Type B pancreatic cell (in vitro differentiated cells): ENCODE measurements at regions not wholly inside any gene's neighbourhood (a gene's known extent, or its start where the extent isn't known, plus 50 kb on each side); places are given as distances from the start of the nearest gene placed in this dataset.
A peak's percentile ranks its signal among the peaks of the same experiment; 100 is the strongest.

ENCODE experiments used
- DNase-seq: peaks from one replicate; pipeline ENCODE4 v3.0.0; 2021; ENCODE audit warnings: mixed read lengths; ENCODE audit not compliant: unreplicated experiment; ENCODE audit errors: extremely low spot score
- H3K27ac Mint-ChIP-seq: 2 replicates; pipeline ENCODE4 v1.8.0; 2021; ENCODE audit warnings: mild to moderate bottlenecking, mixed read lengths
- H3K27me3 Mint-ChIP-seq: 2 replicates; pipeline ENCODE4 v1.8.0; 2021; ENCODE audit warnings: mixed read lengths
- H3K36me3 Mint-ChIP-seq: 2 replicates; pipeline ENCODE4 v1.8.0; 2021; ENCODE audit warnings: mixed read lengths
- H3K4me1 Mint-ChIP-seq: one replicate; pipeline ENCODE4 v1.8.0; 2021; ENCODE audit warnings: mixed read lengths; ENCODE audit not compliant: unreplicated experiment
- H3K4me3 Mint-ChIP-seq: 2 replicates; pipeline ENCODE4 v1.8.0; 2021; ENCODE audit warnings: mild to moderate bottlenecking, mixed read lengths
- H3K9me3 Mint-ChIP-seq: 2 replicates; pipeline ENCODE4 v1.8.0; 2021; ENCODE audit warnings: mixed read lengths
- CTCF ChIP-seq: fragments of 200-600 bp; sonication (generic); conservative IDR thresholded peaks from 2 replicates; pipeline ENCODE4 v1.5.0; 2021; ENCODE audit warnings: antibody characterized with exemption, mild to moderate bottlenecking

GRCh38 chr2:47315475-47315874 lies 53.6 kb upstream of the EPCAM start:
- Mint-ChIP-seq H3K4me3 (no peak overlapping the region), H3K27me3 (no peaks in the 10 kb centered on the region), H3K9me3 (no peaks in the 10 kb centered on the region), H3K27ac (no peak overlapping the region), H3K36me3 (no peaks in the 10 kb centered on the region), H3K4me1 (peaks cover 4% of the 10 kb centered on the region)
- TF ChIP-seq CTCF: no peak
- no peak for DNase-seq

GRCh38 chr2:47313728-47314127 lies 55.4 kb upstream of the EPCAM start:
- no peak overlapping the region for H3K27ac Mint-ChIP-seq
- no peak for TF ChIP-seq CTCF
- no peaks in the 10 kb centered on the region for H3K9me3 Mint-ChIP-seq
- no peak overlapping the region for H3K4me3 Mint-ChIP-seq
- H3K36me3 Mint-ChIP-seq: no peaks in the 10 kb centered on the region
- peaks cover 14% of the 10 kb centered on the region for H3K4me1 Mint-ChIP-seq
- H3K27me3 Mint-ChIP-seq: no peaks in the 10 kb centered on the region
- DNase-seq: no peak

GRCh38 chr2:47313141-47313691 lies 55.9 kb upstream of the EPCAM start:
- Mint-ChIP-seq H3K4me3 (peak overlapping the region; percentile 32), H3K9me3 (no peaks in the 10 kb centered on the region), H3K27me3 (no peaks in the 10 kb centered on the region), H3K27ac (peak overlapping the region; percentile 1), H3K36me3 (no peaks in the 10 kb centered on the region), H3K4me1 (peaks cover 14% of the 10 kb centered on the region)
- no peak for TF ChIP-seq CTCF
- no peak for DNase-seq

GRCh38 chr2:47312491-47312850 lies 56.6 kb upstream of the EPCAM start:
- TF ChIP-seq CTCF: no peak
- H3K27ac Mint-ChIP-seq: no peak overlapping the region

GRCh38 chr2:47311764-47312490 lies 57.2 kb upstream of the EPCAM start:
- no peak for DNase-seq
- H3K4me1 Mint-ChIP-seq: peaks cover 19% of the 10 kb centered on the region
- no peak overlapping the region for H3K4me3 Mint-ChIP-seq
- no peaks in the 10 kb centered on the region for H3K27me3 Mint-ChIP-seq
- no peak overlapping the region for H3K27ac Mint-ChIP-seq
- H3K9me3 Mint-ChIP-seq: no peaks in the 10 kb centered on the region
- H3K36me3 Mint-ChIP-seq: no peaks in the 10 kb centered on the region
- no peak for TF ChIP-seq CTCF

More at GRCh38 chr2:47312491-47312850, 56.6 kb upstream of the EPCAM start:
- Mint-ChIP-seq H3K4me1 (peaks cover 14% of the 10 kb centered on the region), H3K9me3 (no peaks in the 10 kb centered on the region), H3K4me3 (no peak overlapping the region), H3K36me3 (no peaks in the 10 kb centered on the region), H3K27me3 (no peaks in the 10 kb centered on the region)
- DNase-seq: no peak
